GM21717 (cell line): ENCODE measurements at regions not wholly inside any gene's neighbourhood (a gene's known extent, or its start where the extent isn't known, plus 50 kb on each side); places are given as distances from the start of the nearest gene placed in this dataset.
"Not testable (repeated sequence)": the region's sequence is repeated elsewhere in the genome, so short reads cannot be mapped to it uniquely, and the experiment has no call there.

Experiments used
- ATAC-seq: cut with Tn5 transposase; IDR thresholded peaks from one replicate; pipeline ENCODE4 v1.9.1; 2021; ENCODE audit warnings: mild to moderate bottlenecking, moderate library complexity; ENCODE audit not compliant: unreplicated experiment

DNA sequence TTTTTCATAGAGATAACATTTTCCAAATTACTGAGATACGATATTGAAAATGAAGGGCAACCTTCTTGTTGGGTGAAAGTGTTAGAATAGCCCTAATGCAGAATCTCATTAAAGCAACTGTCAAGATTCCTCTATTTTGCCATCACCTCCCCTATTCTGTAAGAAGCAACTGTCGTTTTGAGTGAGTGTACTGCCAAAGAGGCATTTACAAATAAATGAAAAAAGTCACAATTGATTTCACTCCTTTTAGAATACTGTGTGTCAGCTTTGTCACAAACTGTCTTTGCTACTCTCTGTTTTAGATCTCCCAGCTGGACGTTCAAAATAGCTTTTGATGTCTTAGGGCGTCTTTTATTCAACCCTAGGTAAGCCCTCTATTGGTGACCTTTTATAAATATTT, 322.8 kb upstream of the NAALADL2 start:
- ATAC-seq, result no peak

- no peak for ATAC-seq
These were observed 321.0 kb upstream of the NAALADL2 start for GRCh38 chr3:174538151-174538550.

GRCh38 chr3:174540116-174540908, 318.8 kb upstream of the NAALADL2 start:
- ATAC-seq, result no peak

- no peak for ATAC-seq
These were observed 317.3 kb upstream of the NAALADL2 start for GRCh38 chr3:174541708-174542315.

GRCh38 chr3:174547801-174548435, 311.2 kb upstream of the NAALADL2 start:
- no peak for ATAC-seq

- ATAC-seq, result no peak
These were observed 310.1 kb upstream of the NAALADL2 start for GRCh38 chr3:174548841-174549623.

DNA sequence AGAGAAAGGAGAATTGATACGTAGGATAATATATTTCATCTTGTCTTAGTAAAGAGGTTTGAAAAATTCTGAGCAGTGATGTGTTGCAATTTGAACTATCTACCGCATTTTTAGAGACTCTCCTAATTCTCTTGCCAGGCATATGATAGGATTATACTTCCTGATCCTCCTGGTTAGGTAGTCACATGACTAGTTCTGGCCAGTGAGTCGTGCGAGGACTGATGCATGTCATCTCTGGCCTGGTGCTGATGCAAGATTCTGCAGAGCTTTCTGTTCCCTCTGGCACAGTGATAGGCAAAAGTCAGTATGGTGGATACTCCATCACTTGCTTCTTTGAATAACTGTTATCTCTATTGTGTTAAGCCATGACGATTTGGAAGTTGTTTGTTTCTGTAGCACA, 277.6 kb upstream of the NAALADL2 start:
- no peak for ATAC-seq

DNA sequence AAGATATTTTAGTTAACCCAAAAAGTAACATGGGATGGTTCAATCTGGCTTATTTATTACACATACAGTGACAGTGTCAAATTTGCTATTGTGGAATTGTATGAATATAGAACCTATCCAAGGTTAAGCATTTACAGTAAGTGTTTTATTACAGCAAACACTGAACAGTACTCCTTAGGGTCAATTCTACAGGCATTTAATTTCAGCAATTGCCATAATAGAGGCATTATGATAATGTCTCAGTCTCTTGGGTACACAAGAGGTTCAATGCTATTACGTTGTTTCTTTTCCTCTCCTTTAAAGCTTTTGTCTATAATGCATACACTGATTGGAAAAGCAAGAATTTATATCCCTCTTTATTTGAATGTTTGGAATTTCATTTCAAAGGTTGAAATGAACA, 275.7 kb upstream of the NAALADL2 start:
- ATAC-seq, result no peak

DNA sequence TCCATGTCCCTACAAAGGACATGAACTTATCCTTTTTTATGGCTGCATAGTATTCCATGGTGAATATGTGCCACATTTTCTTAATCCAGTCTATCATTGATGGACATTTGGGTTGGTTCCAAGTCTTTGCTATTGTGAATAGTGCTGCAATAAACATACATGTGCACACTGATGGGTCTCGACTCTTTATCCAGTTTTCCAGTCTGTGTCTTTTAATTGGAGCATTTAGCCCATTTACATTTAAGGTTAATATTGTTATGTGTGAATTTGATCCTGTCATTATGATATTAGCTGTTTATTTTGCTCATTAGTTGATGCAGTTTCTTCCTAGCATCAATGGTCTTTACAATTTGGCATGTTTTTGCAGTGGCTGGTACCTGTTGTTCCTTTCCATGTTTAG, 272.0 kb upstream of the NAALADL2 start:
- not testable (repeated sequence) for ATAC-seq

- no peak for ATAC-seq
These were observed 262.6 kb upstream of the NAALADL2 start for GRCh38 chr3:174596447-174596982.

GRCh38 chr3:174598885-174599439, 260.2 kb upstream of the NAALADL2 start:
- ATAC-seq, result no peak

DNA sequence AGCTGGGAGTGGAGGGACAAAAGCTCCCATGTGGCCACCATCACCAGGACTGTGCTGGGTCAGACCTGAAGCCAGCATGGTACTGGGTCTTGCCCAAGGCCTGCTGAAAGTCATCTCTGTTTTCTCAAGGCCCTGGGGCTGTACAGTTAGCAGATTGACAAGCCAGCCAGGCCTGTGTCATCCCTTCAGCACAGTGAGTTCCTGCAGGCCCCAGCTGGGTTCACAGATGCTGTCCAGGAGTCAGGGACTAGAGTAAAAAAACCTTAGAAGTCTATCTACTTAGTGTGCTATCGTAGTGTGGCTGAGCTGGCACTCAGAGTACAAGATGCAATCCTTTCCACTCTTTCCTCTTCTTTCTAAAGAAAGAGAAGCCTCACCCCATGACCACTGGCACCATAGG, 246.0 kb upstream of the NAALADL2 start:
- no peak for ATAC-seq

DNA sequence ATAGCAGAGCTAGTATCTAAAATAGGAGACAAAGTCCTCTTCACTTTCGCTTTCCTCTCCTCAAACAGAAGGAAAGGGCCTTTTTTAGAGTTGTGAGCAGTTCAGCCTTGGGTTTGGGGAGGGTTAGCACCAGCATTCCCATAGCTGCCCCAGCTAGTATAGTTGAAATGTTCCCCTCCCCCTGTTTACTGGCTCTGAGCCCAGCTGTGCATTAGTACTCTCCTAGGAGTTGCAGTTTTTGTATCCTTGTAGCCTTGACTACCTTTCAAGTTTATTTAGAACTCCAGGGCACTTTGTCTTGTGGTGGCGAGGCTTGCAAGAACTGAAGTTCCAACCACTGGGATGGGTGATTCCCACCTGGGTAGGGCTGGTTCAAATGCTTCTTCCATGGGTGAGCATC, 245.1 kb upstream of the NAALADL2 start:
- no peak for ATAC-seq

DNA sequence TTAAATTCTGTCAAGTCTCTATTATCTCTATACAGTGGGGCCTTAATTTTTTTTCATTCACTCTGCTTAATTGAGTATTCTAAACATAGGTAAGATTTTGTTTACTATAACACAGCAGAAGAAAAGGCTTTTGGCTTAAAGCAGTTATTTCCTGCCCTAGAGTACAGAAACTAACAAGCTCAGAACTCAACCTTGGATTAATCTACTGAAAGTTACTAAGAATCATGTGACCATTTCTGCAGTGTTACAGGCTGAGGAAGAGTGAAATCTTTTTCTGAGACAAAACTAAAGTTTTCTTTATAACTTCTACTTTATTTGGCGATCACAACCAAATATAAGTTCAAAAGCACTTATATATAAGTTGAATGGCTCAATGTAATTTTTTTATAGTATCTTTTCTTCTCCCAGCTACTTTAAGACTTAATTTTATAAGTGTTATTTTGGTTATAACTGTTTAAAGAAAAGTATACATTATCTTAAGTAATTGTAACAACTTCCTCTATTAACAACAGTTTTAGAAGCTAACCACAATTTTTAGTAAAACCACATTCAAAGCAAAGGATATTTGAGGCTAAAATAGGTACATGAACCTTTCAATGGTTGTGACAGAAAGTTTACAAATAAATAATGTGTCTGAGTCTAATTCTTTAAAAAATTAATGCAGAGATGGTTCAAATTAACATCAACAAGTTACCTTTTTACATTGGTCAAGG, 240.6 kb upstream of the NAALADL2 start:
- ATAC-seq, result no peak

DNA sequence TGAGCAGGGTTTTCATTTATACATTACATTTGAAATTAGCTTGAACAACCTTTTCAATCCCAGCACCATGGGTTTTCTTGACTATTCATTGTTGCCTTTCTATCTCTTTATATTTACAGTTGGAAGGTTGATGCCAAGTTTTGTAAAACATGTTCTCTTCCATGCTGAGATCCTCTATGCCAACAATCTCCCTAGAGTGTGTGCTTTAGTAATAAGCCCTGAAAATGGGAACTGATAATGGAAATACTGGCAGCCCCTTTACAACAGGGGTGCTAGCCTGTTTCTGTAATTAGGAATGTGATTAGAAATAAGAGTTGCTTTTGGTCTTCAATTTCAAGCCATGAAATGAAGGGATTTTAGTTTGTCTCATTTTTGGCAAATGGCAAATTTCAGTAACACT, 239.9 kb upstream of the NAALADL2 start:
- no peak for ATAC-seq

DNA sequence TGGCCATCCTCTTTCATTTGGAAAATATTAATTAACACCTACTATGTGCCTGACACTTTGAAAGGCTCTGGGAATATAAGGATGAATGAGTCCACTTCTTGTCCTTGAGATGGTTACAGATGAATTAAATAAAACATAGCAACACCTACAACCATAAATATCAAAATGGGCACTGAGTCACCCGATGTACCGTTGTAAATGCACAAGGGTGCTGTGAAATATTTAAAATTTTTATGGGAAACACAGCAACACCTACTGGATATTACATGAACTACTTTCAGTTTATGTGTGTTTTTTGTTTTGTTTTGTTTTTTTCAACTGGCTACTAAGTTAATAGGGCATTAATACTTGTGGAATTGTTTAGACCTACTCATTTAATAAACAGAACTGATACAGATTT, 239.0 kb upstream of the NAALADL2 start:
- no peak for ATAC-seq

DNA sequence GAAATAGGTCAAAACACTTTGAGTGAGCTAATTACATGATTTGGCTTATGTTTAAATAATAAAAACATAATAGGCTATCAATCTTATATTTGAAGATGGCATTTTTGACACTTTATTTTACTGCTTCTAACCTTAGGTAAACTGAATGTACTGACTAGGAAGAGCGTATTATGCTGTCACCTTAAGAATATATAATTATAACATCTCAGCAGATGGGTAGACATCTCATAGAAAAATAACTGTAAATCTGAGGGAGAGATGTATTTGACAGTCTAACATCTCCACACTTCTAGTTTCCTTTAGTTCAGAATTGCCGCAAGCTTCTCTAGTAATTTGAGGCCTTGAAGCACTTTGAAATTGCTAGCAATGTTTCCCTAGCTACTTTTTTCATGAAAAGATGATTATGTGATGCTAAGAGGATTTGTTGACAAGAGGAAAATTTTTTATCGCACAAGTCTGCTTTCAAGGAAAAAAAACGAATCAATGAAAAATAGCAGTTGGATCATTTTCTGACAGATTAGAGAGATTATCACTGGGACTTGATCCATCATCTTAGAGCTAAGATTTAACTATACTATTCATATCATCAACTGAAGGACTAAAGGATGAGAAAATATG, 238.2 kb upstream of the NAALADL2 start:
- no peak for ATAC-seq

- no peak for ATAC-seq
These were observed 225.8 kb upstream of the NAALADL2 start for GRCh38 chr3:174633342-174633741.

- no peak for ATAC-seq
These were observed 222.7 kb upstream of the NAALADL2 start for GRCh38 chr3:174636451-174636850.

GRCh38 chr3:174639406-174639805, 219.7 kb upstream of the NAALADL2 start:
- ATAC-seq, result no peak
